Breast epithelium (tissue), 3 donors: ENCODE measurements at regions not wholly inside any gene's neighbourhood (a gene's known extent, or its start where the extent isn't known, plus 50 kb on each side); places are given as distances from the start of the nearest gene placed in this dataset.

ENCODE experiments used
- CTCF ChIP-seq, 3 donors: fragments of 450-650 bp; IDR thresholded peaks; one replicate each; pipeline ENCODE4 v1.5.1; 2016 to 2017; ENCODE audit warnings: antibody characterized with exemption in 3 of 3, mild to moderate bottlenecking in 3 of 3, moderate library complexity in 3 of 3
- POLR2A ChIP-seq: fragments of 450-650 bp; IDR thresholded peaks from one replicate; pipeline ENCODE4 v1.6.1; 2016; ENCODE audit warnings: antibody characterized with exemption, mild to moderate bottlenecking, moderate library complexity
- POLR2AphosphoS5 ChIP-seq, 3 donors: sonication (generic); formaldehyde crosslinking; IDR thresholded peaks; one replicate each; pipeline ENCODE4 v1.6.1; 2017; ENCODE audit warnings: antibody characterized with exemption in 3 of 3

DNA sequence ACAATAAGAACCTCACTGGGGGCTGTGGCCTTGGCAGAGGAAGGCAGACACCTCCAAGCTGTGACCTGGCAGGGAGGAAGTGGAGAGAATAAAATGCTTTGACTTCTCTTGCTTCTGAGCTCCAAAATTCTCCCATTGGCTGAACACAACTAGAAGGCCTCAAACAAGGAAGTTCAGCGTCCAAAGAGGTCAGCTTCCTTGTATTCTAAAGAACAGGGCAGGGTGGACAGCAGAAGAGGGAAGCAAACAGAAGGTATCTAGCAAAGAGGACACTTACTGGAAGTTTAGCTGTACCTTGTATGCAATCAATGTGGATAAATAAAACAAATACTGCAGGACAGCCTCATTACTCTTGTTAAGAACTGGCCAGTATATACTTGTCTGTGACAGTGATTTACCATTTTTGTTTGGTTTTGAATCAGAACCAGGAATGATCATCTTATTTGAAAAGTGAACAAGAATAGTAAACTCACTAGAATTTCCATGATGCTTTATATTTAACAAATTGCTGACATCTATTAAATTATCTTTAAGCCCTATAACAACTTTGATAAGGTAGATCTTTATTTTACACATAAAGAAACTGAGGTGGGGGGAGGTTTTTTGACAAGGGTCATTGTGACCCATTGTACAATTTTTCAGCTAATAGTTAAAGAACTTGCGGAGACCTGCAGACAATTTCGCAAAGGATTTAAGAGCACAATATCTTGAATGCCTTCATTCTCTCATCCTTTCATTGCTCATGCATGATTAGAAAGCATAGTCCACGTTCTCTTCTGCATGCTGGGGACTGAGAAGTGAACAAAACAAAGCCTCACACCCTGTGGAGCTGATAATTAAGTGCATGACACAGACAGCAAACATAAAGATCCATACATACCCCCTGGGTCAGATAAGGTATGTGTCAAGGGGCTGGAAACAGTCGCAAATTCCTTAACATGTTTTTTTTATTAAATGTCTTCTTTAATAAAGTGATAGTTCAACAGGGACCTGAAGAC lies 1448.0 kb downstream of the AACS start:
- TF ChIP-seq POLR2A (no peak), CTCF (IDR thresholded peaks at IDR 0.05) (no peak), POLR2AphosphoS5 (IDR thresholded peaks at IDR 0.05) (no peak)
